GM18870 (cell line): ENCODE measurements at regions not wholly inside any gene's neighbourhood (a gene's known extent, or its start where the extent isn't known, plus 50 kb on each side); places are given as distances from the start of the nearest gene placed in this dataset.

ENCODE experiments used
- ATAC-seq: cut with Tn5 transposase; IDR thresholded peaks from one replicate; pipeline ENCODE4 v1.9.1; 2021; ENCODE audit warnings: moderate library complexity; ENCODE audit not compliant: unreplicated experiment

GRCh38 chr2:144086965-144087364 is 433.0 kb downstream of the ZEB2 start:
- ATAC-seq: no peak

GRCh38 chr2:144085016-144085415 is 434.9 kb downstream of the ZEB2 start:
- no peak for ATAC-seq

- ATAC-seq: no peak
Observed at GRCh38 chr2:144084114-144084661, 435.7 kb downstream of the ZEB2 start.

- no peak for ATAC-seq
Observed at GRCh38 chr2:144083211-144083610, 436.7 kb downstream of the ZEB2 start.

GRCh38 chr2:144082777-144083176 is 437.1 kb downstream of the ZEB2 start:
- ATAC-seq: no peak

GRCh38 chr2:144082327-144082726 is 437.6 kb downstream of the ZEB2 start:
- ATAC-seq: no peak

- no peak for ATAC-seq
Observed at GRCh38 chr2:144081272-144081671, 438.6 kb downstream of the ZEB2 start.

GRCh38 chr2:144079803-144080202 is 440.1 kb downstream of the ZEB2 start:
- no peak for ATAC-seq

- no peak for ATAC-seq
Observed at GRCh38 chr2:144078802-144079724, 440.9 kb downstream of the ZEB2 start.

GRCh38 chr2:144078106-144078505 is 441.8 kb downstream of the ZEB2 start:
- no peak for ATAC-seq

- no peak for ATAC-seq
Observed at GRCh38 chr2:144074450-144074849, 445.5 kb downstream of the ZEB2 start.

- ATAC-seq: no peak
Observed at GRCh38 chr2:144071461-144071860, 448.5 kb downstream of the ZEB2 start.

GRCh38 chr2:144067506-144067905 is 452.4 kb downstream of the ZEB2 start:
- no peak for ATAC-seq

- ATAC-seq: no peak
Observed at GRCh38 chr2:144063602-144064001, 456.3 kb downstream of the ZEB2 start.

- no peak for ATAC-seq
Observed at GRCh38 chr2:144054911-144055310, 465.0 kb downstream of the ZEB2 start.

- no peak for ATAC-seq
Observed at GRCh38 chr2:144052083-144052482, 467.8 kb downstream of the ZEB2 start.

- no peak for ATAC-seq
Observed at GRCh38 chr2:144049137-144049536, 470.8 kb downstream of the ZEB2 start.

GRCh38 chr2:144048631-144049060 is 471.3 kb downstream of the ZEB2 start:
- no peak for ATAC-seq

GRCh38 chr2:144042751-144043150 is 477.2 kb downstream of the ZEB2 start:
- ATAC-seq: no peak

- ATAC-seq: no peak
Observed at GRCh38 chr2:144041612-144042011, 478.3 kb downstream of the ZEB2 start.

GRCh38 chr2:144040834-144041233 is 479.1 kb downstream of the ZEB2 start:
- ATAC-seq: no peak

GRCh38 chr2:144032566-144032965 is 487.4 kb downstream of the ZEB2 start:
- no peak for ATAC-seq
